Stomach (tissue), 4 donors: ENCODE measurements at regions not wholly inside any gene's neighbourhood (a gene's known extent, or its start where the extent isn't known, plus 50 kb on each side); places are given as distances from the start of the nearest gene placed in this dataset.

Source experiments
- POLR2A ChIP-seq, 4 donors: fragments of 450-650 bp; IDR thresholded peaks; one replicate each; pipeline ENCODE4 v1.6.1; 2016; ENCODE audit warnings: antibody characterized with exemption in 4 of 4, control low read depth in 2 of 4, mild to moderate bottlenecking in 1 of 4, moderate library complexity in 1 of 4
- TF ChIP-seq, protein P1 (sequence below), 7 experiments: fragments of 450-650 bp in 4 of 7; fragments of 200-600 bp in 3 of 7; sonication (generic) in 3 of 7; IDR thresholded peaks; one replicate each; pipeline ENCODE4 v1.5.1; 2016 to 2019; ENCODE audit warnings: antibody characterized with exemption in 7 of 7, control low read depth in 2 of 7, mild to moderate bottlenecking in 1 of 7

DNA sequence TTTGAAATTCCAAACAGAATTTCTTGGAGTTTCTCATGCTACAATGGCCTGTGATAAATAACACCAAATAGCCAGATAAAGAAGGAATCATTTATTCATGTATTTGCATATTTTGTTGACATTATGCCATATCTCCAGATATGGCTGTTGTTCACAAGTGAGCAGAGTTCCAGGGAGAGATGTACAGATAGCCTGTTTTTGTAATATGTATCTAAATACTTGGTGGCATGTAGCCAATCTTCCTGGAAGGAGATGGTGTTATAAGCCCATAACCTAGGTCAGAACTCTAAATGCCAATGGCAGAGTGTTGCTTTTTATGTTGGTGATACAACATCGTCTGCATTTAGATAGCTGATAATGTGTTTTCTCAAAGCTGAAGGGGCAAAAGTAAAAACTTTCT is 292.2 kb downstream of the FBXO8 start:
- TF ChIP-seq, protein P1, sequence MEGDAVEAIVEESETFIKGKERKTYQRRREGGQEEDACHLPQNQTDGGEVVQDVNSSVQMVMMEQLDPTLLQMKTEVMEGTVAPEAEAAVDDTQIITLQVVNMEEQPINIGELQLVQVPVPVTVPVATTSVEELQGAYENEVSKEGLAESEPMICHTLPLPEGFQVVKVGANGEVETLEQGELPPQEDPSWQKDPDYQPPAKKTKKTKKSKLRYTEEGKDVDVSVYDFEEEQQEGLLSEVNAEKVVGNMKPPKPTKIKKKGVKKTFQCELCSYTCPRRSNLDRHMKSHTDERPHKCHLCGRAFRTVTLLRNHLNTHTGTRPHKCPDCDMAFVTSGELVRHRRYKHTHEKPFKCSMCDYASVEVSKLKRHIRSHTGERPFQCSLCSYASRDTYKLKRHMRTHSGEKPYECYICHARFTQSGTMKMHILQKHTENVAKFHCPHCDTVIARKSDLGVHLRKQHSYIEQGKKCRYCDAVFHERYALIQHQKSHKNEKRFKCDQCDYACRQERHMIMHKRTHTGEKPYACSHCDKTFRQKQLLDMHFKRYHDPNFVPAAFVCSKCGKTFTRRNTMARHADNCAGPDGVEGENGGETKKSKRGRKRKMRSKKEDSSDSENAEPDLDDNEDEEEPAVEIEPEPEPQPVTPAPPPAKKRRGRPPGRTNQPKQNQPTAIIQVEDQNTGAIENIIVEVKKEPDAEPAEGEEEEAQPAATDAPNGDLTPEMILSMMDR (IDR thresholded peaks at IDR 0.05): no peak
- TF ChIP-seq POLR2A (IDR thresholded peaks at IDR 0.05): no peak
